BE2C (cell line): ENCODE measurements at regions not wholly inside any gene's neighbourhood (a gene's known extent, or its start where the extent isn't known, plus 50 kb on each side); places are given as distances from the start of the nearest gene placed in this dataset.

Experiments used
- DNase-seq: peaks from one replicate; pipeline ENCODE4 v3.0.0-alpha.2; 2020
- H3K27me3 ChIP-seq: fragments of 250-450 bp; sonication (Bioruptor Pico); 2 replicates; pipeline ENCODE4 v1.5.1; 2020; ENCODE audit warnings: mild to moderate bottlenecking
- H3K36me3 ChIP-seq: fragments of 250-450 bp; sonication (Bioruptor Pico); 2 replicates; pipeline ENCODE4 v1.5.1; 2020; ENCODE audit warnings: mild to moderate bottlenecking
- H3K4me1 ChIP-seq: fragments of 250-450 bp; sonication (Bioruptor Pico); 2 replicates; pipeline ENCODE4 v1.5.1; 2020
- H3K4me3 ChIP-seq: 2 replicates; pipeline ENCODE4 v1.5.1; 2011; ENCODE audit warnings: low read depth, low read length
- H3K9me3 ChIP-seq: fragments of 250-450 bp; sonication (Bioruptor Pico); 2 replicates; pipeline ENCODE4 v1.5.1; 2020
- TF ChIP-seq, protein P1 (sequence below): IDR thresholded peaks from 2 replicates; pipeline ENCODE4 v1.5.1; 2012; ENCODE audit warnings: mild to moderate bottlenecking, low read depth, low read length

DNA sequence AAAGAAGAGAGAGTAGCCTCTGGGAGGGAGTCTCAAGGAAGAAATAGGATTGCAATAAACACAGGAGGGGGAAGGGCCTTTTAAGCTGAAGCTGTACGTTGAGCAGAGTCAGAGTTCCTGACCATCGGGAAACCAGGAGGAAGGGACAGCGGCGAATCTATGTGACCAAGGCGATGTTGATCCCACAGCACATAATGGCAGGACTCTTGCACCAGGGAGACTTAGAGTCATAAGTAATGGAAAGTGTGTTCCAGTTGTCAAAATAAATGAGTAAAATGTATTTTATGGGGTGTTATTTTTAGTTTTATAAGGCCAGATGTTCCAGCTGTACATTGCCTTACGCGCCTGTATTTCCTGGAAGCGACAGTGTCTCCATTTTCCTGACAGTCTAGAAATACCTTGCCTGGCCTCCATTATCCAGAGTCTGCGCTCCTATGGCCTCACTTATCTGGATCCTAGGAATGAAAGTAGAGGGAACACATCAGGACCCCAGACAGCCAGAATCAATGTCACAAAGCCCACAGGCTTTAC is 152.8 kb upstream of the COPS8 start:
- H3K9me3 ChIP-seq: no peaks in the 10 kb centered on the region
- H3K36me3 ChIP-seq: no peaks in the 10 kb centered on the region
- H3K4me3 ChIP-seq: no peak overlapping the region
- no peaks in the 10 kb centered on the region for H3K4me1 ChIP-seq
- H3K27me3 ChIP-seq: peaks cover 8% of the 10 kb centered on the region
- no peak for DNase-seq
- TF ChIP-seq, protein P1, sequence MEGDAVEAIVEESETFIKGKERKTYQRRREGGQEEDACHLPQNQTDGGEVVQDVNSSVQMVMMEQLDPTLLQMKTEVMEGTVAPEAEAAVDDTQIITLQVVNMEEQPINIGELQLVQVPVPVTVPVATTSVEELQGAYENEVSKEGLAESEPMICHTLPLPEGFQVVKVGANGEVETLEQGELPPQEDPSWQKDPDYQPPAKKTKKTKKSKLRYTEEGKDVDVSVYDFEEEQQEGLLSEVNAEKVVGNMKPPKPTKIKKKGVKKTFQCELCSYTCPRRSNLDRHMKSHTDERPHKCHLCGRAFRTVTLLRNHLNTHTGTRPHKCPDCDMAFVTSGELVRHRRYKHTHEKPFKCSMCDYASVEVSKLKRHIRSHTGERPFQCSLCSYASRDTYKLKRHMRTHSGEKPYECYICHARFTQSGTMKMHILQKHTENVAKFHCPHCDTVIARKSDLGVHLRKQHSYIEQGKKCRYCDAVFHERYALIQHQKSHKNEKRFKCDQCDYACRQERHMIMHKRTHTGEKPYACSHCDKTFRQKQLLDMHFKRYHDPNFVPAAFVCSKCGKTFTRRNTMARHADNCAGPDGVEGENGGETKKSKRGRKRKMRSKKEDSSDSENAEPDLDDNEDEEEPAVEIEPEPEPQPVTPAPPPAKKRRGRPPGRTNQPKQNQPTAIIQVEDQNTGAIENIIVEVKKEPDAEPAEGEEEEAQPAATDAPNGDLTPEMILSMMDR: no peak

DNA sequence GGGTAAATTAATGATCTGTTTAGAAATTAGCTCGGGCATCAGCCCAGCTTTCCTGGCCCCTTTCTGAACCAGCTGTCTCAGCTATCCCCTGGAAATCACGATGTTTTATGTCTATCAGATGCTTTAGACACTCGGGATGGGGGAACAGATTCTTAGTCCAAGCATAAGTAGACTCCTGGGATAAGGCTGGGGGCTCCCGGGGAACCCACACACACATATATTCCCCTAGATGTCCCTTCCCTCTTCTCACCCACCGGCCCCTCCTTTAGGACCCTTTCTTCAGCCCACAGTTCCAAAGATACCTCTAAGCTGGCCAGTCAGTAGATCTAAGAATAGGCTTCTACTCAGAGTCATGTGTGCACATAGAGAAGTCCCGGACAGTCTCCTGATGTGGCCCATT is 151.5 kb upstream of the COPS8 start:
- TF ChIP-seq, protein P1: no peak
- peaks cover 3% of the 10 kb centered on the region for H3K27me3 ChIP-seq
- no peak for DNase-seq
- no peaks in the 10 kb centered on the region for H3K36me3 ChIP-seq
- H3K4me1 ChIP-seq: peaks cover 2% of the 10 kb centered on the region; the same call in 1 of the 2 replicates
- H3K9me3 ChIP-seq: no peaks in the 10 kb centered on the region
- H3K4me3 ChIP-seq: no peak overlapping the region

DNA sequence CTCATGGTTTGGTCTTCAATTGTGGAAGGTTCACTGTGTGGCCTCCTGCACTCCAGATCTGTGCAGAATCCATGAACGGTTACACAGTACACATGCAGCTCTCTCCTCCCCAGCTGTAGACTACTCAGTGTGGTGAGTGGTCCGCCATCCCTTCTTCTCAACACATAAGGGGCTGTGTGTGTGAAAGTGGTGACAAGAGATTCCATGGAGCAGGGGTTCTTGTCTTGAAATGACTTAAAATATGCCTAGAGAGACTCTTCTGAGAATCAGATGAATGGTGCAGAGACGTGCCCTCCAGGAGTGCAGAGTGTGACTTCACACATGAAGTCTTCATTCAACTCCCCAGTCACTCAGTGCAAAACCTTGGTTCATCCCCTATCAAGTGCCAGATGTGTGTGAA is 151.0 kb upstream of the COPS8 start:
- no peaks in the 10 kb centered on the region for H3K36me3 ChIP-seq
- peaks cover 7% of the 10 kb centered on the region; the same call in 1 of the 2 replicates for H3K4me1 ChIP-seq
- DNase-seq: no peak
- TF ChIP-seq, protein P1: no peak
- H3K27me3 ChIP-seq: peaks cover 3% of the 10 kb centered on the region
- H3K9me3 ChIP-seq: no peaks in the 10 kb centered on the region
- no peak overlapping the region for H3K4me3 ChIP-seq

DNA sequence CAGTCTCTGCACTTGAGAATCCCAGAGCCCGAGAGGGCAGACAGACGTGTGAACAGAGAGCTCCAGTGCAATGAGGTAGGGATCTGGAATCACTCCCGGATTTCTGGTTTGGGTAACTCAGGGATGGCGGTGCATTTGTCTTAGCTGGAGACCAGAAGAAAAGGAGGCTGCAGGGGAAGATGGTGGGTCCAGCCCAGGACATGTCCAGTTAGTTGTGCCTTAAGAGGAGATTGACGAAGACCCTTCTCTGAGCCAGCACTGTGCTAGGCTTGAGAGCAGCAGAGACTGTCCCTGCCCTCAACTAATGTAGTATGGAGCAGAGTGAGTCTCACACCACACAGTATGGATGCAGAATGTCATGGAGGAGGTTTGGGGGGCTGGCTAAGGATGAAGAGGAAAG is 150.6 kb upstream of the COPS8 start:
- Histone ChIP-seq H3K9me3 (no peaks in the 10 kb centered on the region), H3K36me3 (no peaks in the 10 kb centered on the region), H3K27me3 (peaks cover 3% of the 10 kb centered on the region), H3K4me3 (no peak overlapping the region), H3K4me1 (peaks cover 11% of the 10 kb centered on the region; the same call in 1 of the 2 replicates)
- DNase-seq: no peak
- TF ChIP-seq, protein P1: no peak

DNA sequence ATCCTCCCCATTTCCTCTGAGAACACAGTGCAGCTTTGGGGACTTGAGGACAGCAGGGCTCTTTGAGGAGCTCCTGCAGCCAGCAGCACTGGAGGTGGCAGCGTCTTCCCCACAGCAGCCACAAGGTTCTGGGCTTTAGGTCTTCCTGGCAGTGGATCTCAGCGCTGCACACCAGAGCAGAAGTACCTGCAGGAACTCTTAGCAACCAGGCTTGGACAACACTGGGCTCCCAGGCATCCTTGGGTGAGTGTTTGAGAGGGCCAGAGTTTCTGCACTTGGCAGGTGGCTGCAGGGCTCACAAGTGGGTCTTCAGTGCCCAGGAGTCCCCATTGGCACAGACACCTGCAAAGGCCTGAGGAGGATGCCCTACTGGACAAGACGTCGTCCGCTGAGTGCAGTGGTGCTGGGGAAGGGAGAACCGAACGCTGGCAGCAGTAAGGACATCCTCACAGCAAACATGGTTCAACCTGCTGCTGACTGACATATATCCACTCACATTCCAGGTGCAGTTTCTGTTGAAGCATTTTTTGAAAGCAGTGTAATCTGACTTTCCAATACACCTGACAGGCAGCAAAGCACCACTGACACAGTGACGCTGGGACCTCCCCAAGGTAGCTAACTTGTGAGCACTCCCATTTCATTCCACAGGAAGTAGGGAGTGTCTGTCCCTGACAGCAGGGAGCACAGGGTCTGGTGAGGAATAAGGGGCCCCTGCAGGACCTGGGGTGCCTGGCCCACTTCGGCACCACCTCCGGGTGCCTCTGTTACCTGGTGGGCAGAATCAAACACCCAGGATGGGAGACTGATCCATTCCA is 149.9 kb upstream of the COPS8 start:
- TF ChIP-seq, protein P1: no peak
- no peak for DNase-seq
- peaks cover 3% of the 10 kb centered on the region for H3K27me3 ChIP-seq

DNA sequence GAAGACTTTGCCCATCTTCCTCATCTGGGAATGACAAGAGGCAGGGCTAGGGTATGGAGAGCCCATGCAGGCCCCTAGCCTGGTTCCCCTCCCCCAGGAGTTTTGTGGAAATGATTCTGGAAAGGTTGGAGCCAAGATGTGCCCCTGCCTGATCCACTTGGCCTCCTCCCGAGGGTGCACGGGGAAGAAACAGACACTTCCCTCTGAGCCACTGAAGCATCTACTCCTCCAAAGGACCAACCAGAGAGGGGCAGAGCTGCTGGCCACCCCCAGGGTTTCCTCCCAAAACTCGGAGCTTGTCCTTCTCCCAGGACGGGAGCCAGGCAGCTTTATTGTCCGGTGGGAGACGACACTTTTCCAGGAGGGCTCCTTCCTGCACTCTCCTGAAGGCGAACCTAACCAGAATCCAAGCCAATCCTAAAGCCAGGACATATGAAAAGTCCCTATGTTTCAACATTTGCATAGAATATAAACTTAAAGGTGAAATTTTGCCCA is 149.2 kb upstream of the COPS8 start:
- Histone ChIP-seq H3K4me1 (peaks cover 14% of the 10 kb centered on the region; the same call in 1 of the 2 replicates), H3K4me3 (no peak overlapping the region), H3K27me3 (peaks cover 3% of the 10 kb centered on the region), H3K36me3 (no peaks in the 10 kb centered on the region), H3K9me3 (no peaks in the 10 kb centered on the region)
- DNase-seq: no peak
- TF ChIP-seq, protein P1: no peak

More for the DNA sequence above, 149.9 kb upstream of the COPS8 start:
- Histone ChIP-seq H3K4me3 (no peak overlapping the region), H3K36me3 (no peaks in the 10 kb centered on the region), H3K4me1 (peaks cover 14% of the 10 kb centered on the region; the same call in 1 of the 2 replicates), H3K9me3 (no peaks in the 10 kb centered on the region)
